Spleen (tissue), 7 donors: ENCODE measurements at regions not wholly inside any gene's neighbourhood (a gene's known extent, or its start where the extent isn't known, plus 50 kb on each side); places are given as distances from the start of the nearest gene placed in this dataset.

ENCODE experiments used
- CTCF ChIP-seq, 11 experiments: fragments of 200-600 bp in 7 of 11; fragments of 450-650 bp in 4 of 11; sonication (generic) in 4 of 11; IDR thresholded peaks in 8 of 11; conservative IDR thresholded peaks in 3 of 11; 1 replicate in 7 of 11; 2 replicates in 4 of 11; pipeline versions ENCODE4 v1.4.0 to v1.8.0; 2016 to 2021; ENCODE audit warnings: antibody characterized with exemption in 11 of 11, inconsistent platforms in 4 of 11, mild to moderate bottlenecking in 1 of 11
- POLR2A ChIP-seq, 3 donors: fragments of 450-650 bp; IDR thresholded peaks; one replicate each; pipeline ENCODE4 v1.5.1; 2017; ENCODE audit warnings: antibody characterized with exemption in 3 of 3, mild to moderate bottlenecking in 1 of 3
- donor health status: DM: no; HTN: no; CAD: no; lungs with moderate emphysema.
- donor health status: DM: no; HTN: no; CAD: no.
- donor health status: DM: no; HTN: no; CAD: no.

GRCh38 chr5:77545285-77545684 lies 53.2 kb upstream of the WDR41 start:
- TF ChIP-seq CTCF (IDR thresholded peaks at IDR 0.05 in 8 of 11, conservative IDR thresholded peaks at IDR 0.05 in 3 of 11) = no peak
- no peak for TF ChIP-seq POLR2A (IDR thresholded peaks at IDR 0.05)
